IMR-90 (cell line): ENCODE measurements at regions not wholly inside any gene's neighbourhood (a gene's known extent, or its start where the extent isn't known, plus 50 kb on each side); places are given as distances from the start of the nearest gene placed in this dataset.

Experiments used
- ATAC-seq: fragments of 200-7000 bp; cut with Tn5 transposase; 2 replicates; pipeline ENCODE4 v1.9.1; 2020; ENCODE audit warnings: low read depth, mild to moderate bottlenecking, moderate library complexity
- BruUV-seq: library from RNA; stranded (reverse); fragments of 400-500 nt; replicated peaks from 2 replicates; lab custom pipeline; 2021; lab: Mats Ljungman, UMichigan
- CTCF ChIA-PET: fragments of 300-600 bp; formaldehyde crosslinking; extraction: SDS; loops from one replicate; lab custom pipeline; 2021; ENCODE audit warnings: antibody characterized with exemption; lab: Yijun Ruan, JAX
- POLR2A ChIA-PET: fragments of 300-600 bp; sonication (Branson Sonifier 250); formaldehyde crosslinking; loops from one replicate; lab custom pipeline; 2022; ENCODE audit warnings: antibody characterized with exemption; ENCODE audit not compliant: unreplicated experiment; lab: Charles Lee
- DNase-seq: peaks from one replicate; pipeline ENCODE4 v3.0.0; 2013
- H2AFZ ChIP-seq: replicated peaks from 2 replicates; pipeline ENCODE3; 2013; ENCODE audit warnings: low read length, mild to moderate bottlenecking; ENCODE audit not compliant: poor library complexity
- H2AK5ac ChIP-seq: 2 replicates; pipeline ENCODE4 v1.6.1; 2013; ENCODE audit warnings: low read depth, low read length, inconsistent platforms
- H2AK9ac ChIP-seq: replicated peaks from 2 replicates; pipeline ENCODE3; 2013; ENCODE audit warnings: mild to moderate bottlenecking, low read depth, low read length, moderate library complexity; ENCODE audit not compliant: poor library complexity
- H2BK120ac ChIP-seq: 2 replicates; pipeline ENCODE4 v1.6.1; 2013; ENCODE audit warnings: low read depth, low read length, inconsistent platforms
- H2BK15ac ChIP-seq: 3 replicates; pipeline ENCODE4 v1.6.1; 2013; ENCODE audit warnings: low read depth, low read length, inconsistent platforms
- H2BK20ac ChIP-seq: 2 replicates; pipeline ENCODE4 v1.6.1; 2013; ENCODE audit warnings: low read depth, mild to moderate bottlenecking, inconsistent platforms, low read length, moderate library complexity
- H2BK5ac ChIP-seq: 2 replicates; pipeline ENCODE4 v1.6.1; 2013; ENCODE audit warnings: mild to moderate bottlenecking, low read depth, low read length, inconsistent platforms; ENCODE audit not compliant: poor library complexity, severe bottlenecking
- H3K14ac ChIP-seq: replicated peaks from 2 replicates; pipeline ENCODE4 v1.6.1; 2013; ENCODE audit warnings: low read depth, low read length, inconsistent platforms
- H3K18ac ChIP-seq: 2 replicates; pipeline ENCODE4 v1.6.1; 2013; ENCODE audit warnings: low read depth, low read length, control low read depth
- H3K23ac ChIP-seq: 2 replicates; pipeline ENCODE4 v1.6.1; 2013; ENCODE audit warnings: low read depth, low read length, inconsistent platforms
- H3K27ac ChIP-seq: 2 replicates; pipeline ENCODE4 v1.5.1; 2013; ENCODE audit warnings: mild to moderate bottlenecking, control low read depth, low read length; ENCODE audit not compliant: insufficient read depth
- H3K27me3 ChIP-seq: 2 replicates; pipeline ENCODE4 v1.6.1; 2013; ENCODE audit warnings: low read length; ENCODE audit not compliant: control insufficient read depth, insufficient read depth
- H3K36me3 ChIP-seq: 2 replicates; pipeline ENCODE4 v1.6.1; 2013; ENCODE audit warnings: low read length, mixed read lengths; ENCODE audit not compliant: control insufficient read depth, insufficient read depth
- H3K4ac ChIP-seq: 2 replicates; pipeline ENCODE4 v1.6.1; 2013; ENCODE audit warnings: low read depth, low read length, inconsistent platforms
- H3K4me1 ChIP-seq: 2 replicates; pipeline ENCODE4 v1.6.1; 2013; ENCODE audit warnings: low read length, mixed read lengths; ENCODE audit not compliant: control insufficient read depth, insufficient read depth
- H3K4me2 ChIP-seq: 2 replicates; pipeline ENCODE4 v1.6.1; 2013; ENCODE audit warnings: low read depth, mild to moderate bottlenecking, control low read depth, low read length, moderate library complexity
- H3K4me3 ChIP-seq: 2 replicates; pipeline ENCODE4 v1.5.1; 2013; ENCODE audit warnings: low read depth, mild to moderate bottlenecking, control low read depth, low read length, moderate library complexity; ENCODE audit not compliant: insufficient read depth
- H3K56ac ChIP-seq: 2 replicates; pipeline ENCODE4 v1.6.1; 2013; ENCODE audit warnings: low read length, inconsistent platforms; ENCODE audit not compliant: insufficient read depth; ENCODE audit errors: extremely low read depth
- H3K79me1 ChIP-seq, 2 experiments: 2 replicates each; pipeline ENCODE4 v1.6.1; 2013; ENCODE audit warnings: low read length in 2 of 2, inconsistent platforms in 1 of 2, low read depth in 1 of 2
- H3K9ac ChIP-seq: 2 replicates; pipeline ENCODE4 v1.6.1; 2013; ENCODE audit warnings: low read depth, low read length, control low read depth
- H3K9me1 ChIP-seq: 2 replicates; pipeline ENCODE4 v1.6.1; 2013; ENCODE audit warnings: low read length, inconsistent platforms; ENCODE audit not compliant: insufficient read depth
- H3K9me3 ChIP-seq: 2 replicates; pipeline ENCODE4 v1.6.1; 2013; ENCODE audit warnings: low read length; ENCODE audit not compliant: control insufficient read depth, insufficient read depth
- H4K20me1 ChIP-seq: 2 replicates; pipeline ENCODE4 v1.6.1; 2013; ENCODE audit warnings: low read length, inconsistent platforms; ENCODE audit not compliant: insufficient read depth
- H4K5ac ChIP-seq: 2 replicates; pipeline ENCODE4 v1.6.1; 2013; ENCODE audit warnings: mild to moderate bottlenecking, low read depth, low read length, control low read depth
- H4K8ac ChIP-seq, 2 experiments: 2 replicates each; pipeline ENCODE4 v1.6.1; 2013; ENCODE audit warnings: low read depth in 2 of 2, low read length in 2 of 2, control low read depth in 1 of 2, inconsistent platforms in 1 of 2
- H4K91ac ChIP-seq: 2 replicates; pipeline ENCODE4 v1.6.1; 2013; ENCODE audit warnings: low read depth, low read length, inconsistent platforms; ENCODE audit not compliant: insufficient read depth
- BHLHE40 ChIP-seq: fragments of 150-350 bp; IDR thresholded peaks from 2 replicates; pipeline ENCODE4 v1.6.1; 2016; ENCODE audit warnings: mild to moderate bottlenecking, low read depth, low read length
- CEBPB ChIP-seq: IDR thresholded peaks from 2 replicates; pipeline ENCODE4 v1.6.1; 2012; ENCODE audit warnings: low read depth, low read length, improper control_type of control experiment
- CHD1 ChIP-seq: IDR thresholded peaks from 2 replicates; pipeline ENCODE4 v1.6.1; 2012; ENCODE audit warnings: low read depth, low read length, improper control_type of control experiment
- CTCF ChIP-seq: conservative IDR thresholded peaks from 2 replicates; pipeline ENCODE4 v1.5.1; 2012; ENCODE audit warnings: mild to moderate bottlenecking, low read depth, low read length, improper control_type of control experiment
- ELK1 ChIP-seq: fragments of 150-350 bp; IDR thresholded peaks from 2 replicates; pipeline ENCODE4 v1.6.1; 2016; ENCODE audit warnings: low read depth, mild to moderate bottlenecking, low read length, moderate library complexity, borderline replicate concordance
- FOS ChIP-seq: fragments of 150-350 bp; IDR thresholded peaks from 2 replicates; pipeline ENCODE4 v1.6.1; 2016; ENCODE audit warnings: low read depth, low read length
- MAFK ChIP-seq: IDR thresholded peaks from 2 replicates; pipeline ENCODE4 v1.6.1; 2012; ENCODE audit warnings: low read depth, low read length, improper control_type of control experiment
- MAZ ChIP-seq: IDR thresholded peaks from 2 replicates; pipeline ENCODE4 v1.6.1; 2012; ENCODE audit warnings: low read depth, mild to moderate bottlenecking, low read length, improper control_type of control experiment, moderate library complexity, borderline replicate concordance
- MXI1 ChIP-seq: IDR thresholded peaks from 2 replicates; pipeline ENCODE4 v1.6.1; 2012; ENCODE audit warnings: low read depth, mild to moderate bottlenecking, low read length, moderate library complexity, borderline replicate concordance
- NFE2L2 ChIP-seq: fragments of 150-350 bp; IDR thresholded peaks from 2 replicates; pipeline ENCODE4 v1.6.1; 2016; ENCODE audit warnings: low read depth, mild to moderate bottlenecking, low read length
- POLR2A ChIP-seq: IDR thresholded peaks from 2 replicates; pipeline ENCODE4 v1.6.1; 2012; ENCODE audit warnings: mild to moderate bottlenecking, low read depth, low read length
- RAD21 ChIP-seq: IDR thresholded peaks from 2 replicates; pipeline ENCODE4 v1.6.1; 2012; ENCODE audit warnings: low read length, improper control_type of control experiment
- RCOR1 ChIP-seq: IDR thresholded peaks from 2 replicates; pipeline ENCODE4 v1.6.1; 2012; ENCODE audit warnings: mild to moderate bottlenecking, low read length, improper control_type of control experiment; ENCODE audit not compliant: insufficient replicate concordance
- RFX5 ChIP-seq: IDR thresholded peaks from 2 replicates; pipeline ENCODE4 v1.8.0; 2012; ENCODE audit warnings: low read depth, mild to moderate bottlenecking, low read length, moderate library complexity
- SMC3 ChIP-seq: fragments of 150-350 bp; IDR thresholded peaks from 2 replicates; pipeline ENCODE4 v1.6.1; 2016; ENCODE audit warnings: low read depth, mild to moderate bottlenecking, antibody characterized with exemption, low read length, moderate library complexity
- USF2 ChIP-seq: fragments of 150-350 bp; IDR thresholded peaks from 2 replicates; pipeline ENCODE4 v1.6.1; 2017; ENCODE audit warnings: mild to moderate bottlenecking, antibody characterized with exemption, low read length, low read depth
- WGBS, 2 experiments: methylation state at CpG; one replicate each; pipeline versions ENCODE4 v1.1.5 to v1.1.7; 2013; ENCODE audit warnings: missing lambda C conversion rate in 2 of 2; ENCODE audit not compliant: insufficient read length in 1 of 2; ENCODE audit errors: extremely low coverage in 2 of 2; 5-methylcytosine and 5-hydroxymethylcytosine counted together
- dilution Hi-C: fragments of 300-500 bp; cut with HindIII; formaldehyde crosslinking; loops from one replicate; pipeline ENCODE4 v1.14.3; 2018; ENCODE audit warnings: low sequenced_read_pairs; ENCODE audit not compliant: unreplicated experiment
- in situ Hi-C: fragments of 300-500 bp; cut with MboI; formaldehyde crosslinking; loops from 3 replicates; pipeline ENCODE4 v1.14.3; 2019; ENCODE audit warnings: low sequenced_read_pairs, inconsistent platforms, mixed read lengths
- intact Hi-C: fragments of 100-400 bp; cut with micrococcal nuclease; formaldehyde crosslinking; loops from 2 replicates; pipeline ENCODE4 v1.10.0; 2022

GRCh38 chr20:40205971-40206370 lies 483.1 kb downstream of the MAFB start:
- Histone ChIP-seq H3K9ac (no peak overlapping the region), H2BK5ac (no peak overlapping the region), H3K23ac (no peak overlapping the region), H3K27me3 (no peaks in the 10 kb centered on the region), H3K4me3 (no peak overlapping the region), H3K56ac (no peak overlapping the region), H3K4me1 (no peaks in the 10 kb centered on the region), H3K4ac (no peak overlapping the region), H2AK5ac (no peak overlapping the region), H3K18ac (no peak overlapping the region), H3K79me1 (no peaks in the 10 kb centered on the region), H3K36me3 (no peaks in the 10 kb centered on the region), H4K20me1 (no peaks in the 10 kb centered on the region), H3K14ac (no peak overlapping the region), H3K9me1 (no peaks in the 10 kb centered on the region), H4K5ac (no peak overlapping the region), H3K27ac (no peak overlapping the region), H2AFZ (no peak overlapping the region), H2BK15ac (no peak overlapping the region), H3K4me2 (no peak overlapping the region), H2AK9ac (no peak overlapping the region), H2BK120ac (no peak overlapping the region), H4K91ac (no peak overlapping the region), H3K9me3 (no peaks in the 10 kb centered on the region), H2BK20ac (no peak overlapping the region), H4K8ac (no peak overlapping the region)
- in situ Hi-C loops, result no loop called here
- ATAC-seq, result no peak
- ChIA-PET CTCF (no interaction called here), POLR2A (no interaction called here)
- DNase-seq, result no peak
- TF ChIP-seq CEBPB, result no peak
- TF ChIP-seq RFX5, result no peak
- TF ChIP-seq NFE2L2, result no peak
- no peak for TF ChIP-seq MAFK
- no peak for TF ChIP-seq SMC3
- TF ChIP-seq POLR2A, result no peak
- no peak for TF ChIP-seq USF2
- TF ChIP-seq FOS, result no peak
- TF ChIP-seq MXI1, result no peak
- TF ChIP-seq ELK1, result no peak
- TF ChIP-seq MAZ, result no peak
- no peak for TF ChIP-seq RCOR1
- TF ChIP-seq BHLHE40, result no peak
- no peak for TF ChIP-seq RAD21
- no peak for TF ChIP-seq CHD1
- TF ChIP-seq CTCF, result no peak
- WGBS, 2 experiments, result no CpG with 5 or more reads among the region's 2 CpGs
- dilution Hi-C loops, result no loop called here
- BruUV-seq, result no TSS peak
- intact Hi-C loops, result no loop called here
